ENCODE measurements at regions not wholly inside any gene's neighbourhood (a gene's known extent, or its start where the extent isn't known, plus 50 kb on each side); places are given as distances from the start of the nearest gene placed in this dataset.
"Not testable (repeated sequence)": the region's sequence is repeated elsewhere in the genome, so short reads cannot be mapped to it uniquely, and the experiment has no call there.

GRCh38 chr2:238723740-238724320 is 124.1 kb upstream of the TWIST2 start:
- TF ChIP-seq CTCF (conservative IDR thresholded peaks at IDR 0.05; ENCODE audit: low read length); EZH2phosphoT487 (IDR thresholded peaks at IDR 0.05; ENCODE audit: borderline replicate concordance, low read depth, low read length): not testable (repeated sequence)

Data from OCI-LY7 (cell line).